LNCAP (cell line): ENCODE measurements at regions not wholly inside any gene's neighbourhood (a gene's known extent, or its start where the extent isn't known, plus 50 kb on each side); places are given as distances from the start of the nearest gene placed in this dataset.

Experiments used
- CTCF ChIP-seq: fragments of 450-650 bp; IDR thresholded peaks from 2 replicates; pipeline ENCODE4 v1.5.1; 2017; ENCODE audit warnings: mild to moderate bottlenecking

- TF ChIP-seq CTCF: no peak
These were observed 1560.0 kb upstream of the TENM3 start for GRCh38 chr4:180683186-180683585.

GRCh38 chr4:180688480-180688879, 1554.7 kb upstream of the TENM3 start:
- no peak for TF ChIP-seq CTCF

GRCh38 chr4:180694875-180695274, 1548.3 kb upstream of the TENM3 start:
- TF ChIP-seq CTCF: no peak

- no peak for TF ChIP-seq CTCF
These were observed 1547.4 kb upstream of the TENM3 start for GRCh38 chr4:180695851-180696250.

GRCh38 chr4:180696460-180697092, 1546.6 kb upstream of the TENM3 start:
- TF ChIP-seq CTCF: no peak

- TF ChIP-seq CTCF: no peak
These were observed 1544.5 kb upstream of the TENM3 start for GRCh38 chr4:180698550-180699195.

GRCh38 chr4:180706766-180707165, 1536.4 kb upstream of the TENM3 start:
- no peak for TF ChIP-seq CTCF
